HEK293 (cell line): ENCODE measurements at regions not wholly inside any gene's neighbourhood (a gene's known extent, or its start where the extent isn't known, plus 50 kb on each side); places are given as distances from the start of the nearest gene placed in this dataset.

Source experiments
- KLF7 ChIP-seq: fragments of 450-650 bp; formaldehyde crosslinking; IDR thresholded peaks from 2 replicates; pipeline ENCODE4 v1.5.1; 2016; ENCODE audit warnings: missing biosample characterization, missing genetic modification characterization, borderline replicate concordance
- PATZ1 ChIP-seq: fragments of 450-650 bp; formaldehyde crosslinking; IDR thresholded peaks from 2 replicates; pipeline ENCODE4 v1.5.1; 2016; ENCODE audit warnings: missing biosample characterization, missing genetic modification characterization
- PRDM1 ChIP-seq: fragments of 450-650 bp; formaldehyde crosslinking; IDR thresholded peaks from 2 replicates; pipeline ENCODE4; 2016; ENCODE audit warnings: missing biosample characterization, missing genetic modification characterization
- YY1 ChIP-seq: fragments of 450-650 bp; formaldehyde crosslinking; IDR thresholded peaks from 2 replicates; pipeline ENCODE4 v1.5.1; 2018; ENCODE audit warnings: missing biosample characterization, missing genetic modification characterization
- ZFP41 ChIP-seq: fragments of 450-650 bp; formaldehyde crosslinking; IDR thresholded peaks from 2 replicates; pipeline ENCODE4 v1.5.1; 2016; ENCODE audit warnings: missing biosample characterization, missing genetic modification characterization, borderline replicate concordance
- ZNF274 ChIP-seq, 2 experiments: fragments of 200-500 bp in 1 of 2; fragments of 450-650 bp in 1 of 2; sonication (Bioruptor generic) in 1 of 2; formaldehyde crosslinking in 1 of 2; IDR thresholded peaks; 2 replicates each; pipeline versions ENCODE4 v1.5.1 to v1.6.1; 2014 to 2016; ENCODE audit warnings: borderline replicate concordance in 1 of 2, inconsistent platforms in 1 of 2, low read length in 1 of 2, missing biosample characterization in 1 of 2, missing genetic modification characterization in 1 of 2
- ZNF311 ChIP-seq: fragments of 450-650 bp; formaldehyde crosslinking; IDR thresholded peaks from 2 replicates; pipeline ENCODE4 v1.5.1; 2017; ENCODE audit warnings: missing biosample characterization, missing genetic modification characterization, borderline replicate concordance
- ZNF335 ChIP-seq: fragments of 450-650 bp; formaldehyde crosslinking; conservative IDR thresholded peaks from 2 replicates; pipeline ENCODE4 v1.5.1; 2016; ENCODE audit warnings: missing biosample characterization, missing genetic modification characterization
- TF ChIP-seq, protein P1 (sequence below): fragments of 450-650 bp; formaldehyde crosslinking; IDR thresholded peaks from 2 replicates; pipeline ENCODE4 v1.5.1; 2017; ENCODE audit warnings: missing biosample characterization, missing genetic modification characterization
- TF ChIP-seq, protein P2 (sequence below): fragments of 450-650 bp; formaldehyde crosslinking; IDR thresholded peaks from 2 replicates; pipeline ENCODE4 v1.5.1; 2016; ENCODE audit warnings: missing biosample characterization, missing genetic modification characterization
- TF ChIP-seq, protein P3 (sequence below): fragments of 450-650 bp; formaldehyde crosslinking; IDR thresholded peaks from 2 replicates; pipeline ENCODE4 v1.5.1; 2016; ENCODE audit warnings: missing biosample characterization, missing genetic modification characterization
- TF ChIP-seq, protein P4 (sequence below): fragments of 450-650 bp; formaldehyde crosslinking; IDR thresholded peaks from 2 replicates; pipeline ENCODE4 v1.5.1; 2017; ENCODE audit warnings: missing biosample characterization, missing genetic modification characterization

DNA sequence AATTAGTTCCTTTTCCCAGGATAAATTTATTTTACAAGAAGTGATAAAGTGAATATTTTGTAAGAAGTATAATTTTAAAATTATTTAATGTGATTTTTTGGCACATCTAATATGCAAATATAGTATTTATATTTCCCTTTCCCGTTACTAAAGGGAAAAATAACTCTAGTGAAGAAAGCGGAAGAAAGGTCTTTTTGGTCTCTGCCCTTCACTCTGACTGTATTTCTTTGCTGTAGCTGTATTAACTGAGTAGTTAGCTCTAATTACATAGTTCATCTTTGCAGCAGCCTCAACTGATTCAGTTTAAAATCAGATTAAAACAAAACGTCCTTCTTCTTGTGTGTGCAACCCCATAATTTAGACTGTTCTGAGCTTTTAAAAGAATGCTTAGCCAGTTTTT, 57.4 kb upstream of the RNF144B start:
- TF ChIP-seq YY1 = no peak
- TF ChIP-seq, protein P1, sequence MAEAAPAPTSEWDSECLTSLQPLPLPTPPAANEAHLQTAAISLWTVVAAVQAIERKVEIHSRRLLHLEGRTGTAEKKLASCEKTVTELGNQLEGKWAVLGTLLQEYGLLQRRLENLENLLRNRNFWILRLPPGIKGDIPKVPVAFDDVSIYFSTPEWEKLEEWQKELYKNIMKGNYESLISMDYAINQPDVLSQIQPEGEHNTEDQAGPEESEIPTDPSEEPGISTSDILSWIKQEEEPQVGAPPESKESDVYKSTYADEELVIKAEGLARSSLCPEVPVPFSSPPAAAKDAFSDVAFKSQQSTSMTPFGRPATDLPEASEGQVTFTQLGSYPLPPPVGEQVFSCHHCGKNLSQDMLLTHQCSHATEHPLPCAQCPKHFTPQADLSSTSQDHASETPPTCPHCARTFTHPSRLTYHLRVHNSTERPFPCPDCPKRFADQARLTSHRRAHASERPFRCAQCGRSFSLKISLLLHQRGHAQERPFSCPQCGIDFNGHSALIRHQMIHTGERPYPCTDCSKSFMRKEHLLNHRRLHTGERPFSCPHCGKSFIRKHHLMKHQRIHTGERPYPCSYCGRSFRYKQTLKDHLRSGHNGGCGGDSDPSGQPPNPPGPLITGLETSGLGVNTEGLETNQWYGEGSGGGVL (tag by site-specific recombination) = no peak
- no peak for TF ChIP-seq ZNF274 (IDR thresholded peaks at IDR 0.05; ENCODE audit: low read length)
- no peak for TF ChIP-seq ZNF274 (tag by site-specific recombination; IDR thresholded peaks at IDR 0.05; ENCODE audit: borderline replicate concordance)
- TF ChIP-seq ZFP41 (tag by site-specific recombination) = no peak
- TF ChIP-seq, protein P2, sequence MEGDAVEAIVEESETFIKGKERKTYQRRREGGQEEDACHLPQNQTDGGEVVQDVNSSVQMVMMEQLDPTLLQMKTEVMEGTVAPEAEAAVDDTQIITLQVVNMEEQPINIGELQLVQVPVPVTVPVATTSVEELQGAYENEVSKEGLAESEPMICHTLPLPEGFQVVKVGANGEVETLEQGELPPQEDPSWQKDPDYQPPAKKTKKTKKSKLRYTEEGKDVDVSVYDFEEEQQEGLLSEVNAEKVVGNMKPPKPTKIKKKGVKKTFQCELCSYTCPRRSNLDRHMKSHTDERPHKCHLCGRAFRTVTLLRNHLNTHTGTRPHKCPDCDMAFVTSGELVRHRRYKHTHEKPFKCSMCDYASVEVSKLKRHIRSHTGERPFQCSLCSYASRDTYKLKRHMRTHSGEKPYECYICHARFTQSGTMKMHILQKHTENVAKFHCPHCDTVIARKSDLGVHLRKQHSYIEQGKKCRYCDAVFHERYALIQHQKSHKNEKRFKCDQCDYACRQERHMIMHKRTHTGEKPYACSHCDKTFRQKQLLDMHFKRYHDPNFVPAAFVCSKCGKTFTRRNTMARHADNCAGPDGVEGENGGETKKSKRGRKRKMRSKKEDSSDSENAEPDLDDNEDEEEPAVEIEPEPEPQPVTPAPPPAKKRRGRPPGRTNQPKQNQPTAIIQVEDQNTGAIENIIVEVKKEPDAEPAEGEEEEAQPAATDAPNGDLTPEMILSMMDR (tag by site-specific recombination) = no peak
- no peak for TF ChIP-seq PRDM1 (tag by site-specific recombination)
- no peak for TF ChIP-seq PATZ1 (tag by site-specific recombination)
- TF ChIP-seq KLF7 = no peak
- no peak for TF ChIP-seq ZNF335 (tag by site-specific recombination)
- TF ChIP-seq, protein P3, sequence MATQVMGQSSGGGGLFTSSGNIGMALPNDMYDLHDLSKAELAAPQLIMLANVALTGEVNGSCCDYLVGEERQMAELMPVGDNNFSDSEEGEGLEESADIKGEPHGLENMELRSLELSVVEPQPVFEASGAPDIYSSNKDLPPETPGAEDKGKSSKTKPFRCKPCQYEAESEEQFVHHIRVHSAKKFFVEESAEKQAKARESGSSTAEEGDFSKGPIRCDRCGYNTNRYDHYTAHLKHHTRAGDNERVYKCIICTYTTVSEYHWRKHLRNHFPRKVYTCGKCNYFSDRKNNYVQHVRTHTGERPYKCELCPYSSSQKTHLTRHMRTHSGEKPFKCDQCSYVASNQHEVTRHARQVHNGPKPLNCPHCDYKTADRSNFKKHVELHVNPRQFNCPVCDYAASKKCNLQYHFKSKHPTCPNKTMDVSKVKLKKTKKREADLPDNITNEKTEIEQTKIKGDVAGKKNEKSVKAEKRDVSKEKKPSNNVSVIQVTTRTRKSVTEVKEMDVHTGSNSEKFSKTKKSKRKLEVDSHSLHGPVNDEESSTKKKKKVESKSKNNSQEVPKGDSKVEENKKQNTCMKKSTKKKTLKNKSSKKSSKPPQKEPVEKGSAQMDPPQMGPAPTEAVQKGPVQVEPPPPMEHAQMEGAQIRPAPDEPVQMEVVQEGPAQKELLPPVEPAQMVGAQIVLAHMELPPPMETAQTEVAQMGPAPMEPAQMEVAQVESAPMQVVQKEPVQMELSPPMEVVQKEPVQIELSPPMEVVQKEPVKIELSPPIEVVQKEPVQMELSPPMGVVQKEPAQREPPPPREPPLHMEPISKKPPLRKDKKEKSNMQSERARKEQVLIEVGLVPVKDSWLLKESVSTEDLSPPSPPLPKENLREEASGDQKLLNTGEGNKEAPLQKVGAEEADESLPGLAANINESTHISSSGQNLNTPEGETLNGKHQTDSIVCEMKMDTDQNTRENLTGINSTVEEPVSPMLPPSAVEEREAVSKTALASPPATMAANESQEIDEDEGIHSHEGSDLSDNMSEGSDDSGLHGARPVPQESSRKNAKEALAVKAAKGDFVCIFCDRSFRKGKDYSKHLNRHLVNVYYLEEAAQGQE (tag by site-specific recombination) = no peak
- no peak for TF ChIP-seq ZNF311 (tag by site-specific recombination)
- TF ChIP-seq, protein P4, sequence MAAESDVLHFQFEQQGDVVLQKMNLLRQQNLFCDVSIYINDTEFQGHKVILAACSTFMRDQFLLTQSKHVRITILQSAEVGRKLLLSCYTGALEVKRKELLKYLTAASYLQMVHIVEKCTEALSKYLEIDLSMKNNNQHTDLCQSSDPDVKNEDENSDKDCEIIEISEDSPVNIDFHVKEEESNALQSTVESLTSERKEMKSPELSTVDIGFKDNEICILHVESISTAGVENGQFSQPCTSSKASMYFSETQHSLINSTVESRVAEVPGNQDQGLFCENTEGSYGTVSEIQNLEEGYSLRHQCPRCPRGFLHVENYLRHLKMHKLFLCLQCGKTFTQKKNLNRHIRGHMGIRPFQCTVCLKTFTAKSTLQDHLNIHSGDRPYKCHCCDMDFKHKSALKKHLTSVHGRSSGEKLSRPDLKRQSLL (tag by site-specific recombination) = no peak
